NT2/D1 (cell line): ENCODE measurements at regions not wholly inside any gene's neighbourhood (a gene's known extent, or its start where the extent isn't known, plus 50 kb on each side); places are given as distances from the start of the nearest gene placed in this dataset.

Experiments used
- SUZ12 ChIP-seq: IDR thresholded peaks from 2 replicates; pipeline ENCODE4 v1.6.1; 2011; ENCODE audit not compliant: insufficient read length, insufficient read depth; ENCODE audit errors: extremely low read depth
- YY1 ChIP-seq: IDR thresholded peaks from 2 replicates; pipeline ENCODE4 v1.6.1; 2011; ENCODE audit not compliant: insufficient read length, insufficient read depth
- ZNF274 ChIP-seq: IDR thresholded peaks from 2 replicates; pipeline ENCODE4 v1.6.1; 2011; ENCODE audit warnings: mild to moderate bottlenecking, low read depth, low read length

GRCh38 chr20:18971121-18971520, 157.5 kb downstream of the SCP2D1 start:
- TF ChIP-seq YY1, result no peak
- TF ChIP-seq ZNF274, result no peak
- TF ChIP-seq SUZ12, result no peak
